B cell (primary cell): ENCODE measurements at regions not wholly inside any gene's neighbourhood (a gene's known extent, or its start where the extent isn't known, plus 50 kb on each side); places are given as distances from the start of the nearest gene placed in this dataset.

Source experiments
- ATAC-seq: fragments of 200-7000 bp; cut with Tn5 transposase; one replicate; pipeline ENCODE4 v1.10.0; 2021; ENCODE audit warnings: low read depth, mild to moderate bottlenecking, moderate number of reproducible peaks, moderate library complexity
- CTCF ChIA-PET: fragments of 350-600 bp; sonication (Branson Sonifier 250); formaldehyde crosslinking; loops from one replicate; lab custom pipeline; 2021; ENCODE audit warnings: antibody characterized with exemption, inconsistent platforms; lab: Charles Lee
- POLR2A ChIA-PET: fragments of 350-600 bp; sonication (Branson Sonifier 250); formaldehyde crosslinking; loops from one replicate; lab custom pipeline; 2021; ENCODE audit warnings: antibody characterized with exemption; lab: Charles Lee
- DNase-seq: peaks from one replicate; pipeline ENCODE4 v3.0.0; 2013
- H2AFZ ChIP-seq: 2 replicates; pipeline ENCODE4 v1.6.1; 2012; ENCODE audit warnings: mild to moderate bottlenecking, low read depth, low read length; ENCODE audit not compliant: insufficient read depth, poor library complexity, severe bottlenecking
- H3K27ac ChIP-seq, 2 donors: 1 replicate in 1 of 2; 2 replicates in 1 of 2; pipeline ENCODE4 v1.5.1; 2012 to 2013; ENCODE audit warnings: low read length in 2 of 2, mild to moderate bottlenecking in 2 of 2, moderate library complexity in 1 of 2
- H3K27me3 ChIP-seq, 4 experiments: fragments of 200-600 bp in 1 of 4; sonication (generic) in 1 of 4; replicated peaks in 1 of 4; 1 replicate in 2 of 4; 2 replicates in 2 of 4; pipeline versions ENCODE4 v1.6.1 to v1.7.0; 2013 to 2016; ENCODE audit warnings: low read length in 3 of 4, mild to moderate bottlenecking in 2 of 4, mixed read lengths in 1 of 4, moderate library complexity in 1 of 4; ENCODE audit not compliant: insufficient read depth in 4 of 4, control insufficient read depth in 3 of 4; ENCODE audit errors: control extremely low read depth in 1 of 4
- H3K36me3 ChIP-seq, 2 experiments: replicated peaks in 1 of 2; 1 replicate in 1 of 2; 2 replicates in 1 of 2; pipeline versions ENCODE4 v1.6.1 to v1.7.1; 2013; ENCODE audit warnings: low read length in 1 of 2; ENCODE audit not compliant: insufficient read depth in 2 of 2, control insufficient read depth in 1 of 2; ENCODE audit errors: control extremely low read depth in 1 of 2, extremely low read depth in 1 of 2
- H3K4me1 ChIP-seq, 2 donors: fragments of 200-600 bp in 1 of 2; sonication (generic) in 1 of 2; 1 replicate in 1 of 2; 2 replicates in 1 of 2; pipeline versions ENCODE4 v1.5.1 to v1.6.1; 2013 to 2017; ENCODE audit warnings: low read length in 2 of 2; ENCODE audit not compliant: control insufficient read depth in 2 of 2, insufficient read depth in 2 of 2
- H3K4me2 ChIP-seq: replicated peaks from 2 replicates; pipeline ENCODE3; 2012; ENCODE audit warnings: mild to moderate bottlenecking, low read depth, low read length; ENCODE audit not compliant: poor library complexity, severe bottlenecking
- H3K4me3 ChIP-seq, 5 experiments: fragments of 200-600 bp in 1 of 5; sonication (generic) in 1 of 5; 1 replicate in 3 of 5; 2 replicates in 2 of 5; pipeline versions ENCODE4 v1.5.1 to v1.7.0; 2011 to 2016; ENCODE audit warnings: low read length in 4 of 5, mild to moderate bottlenecking in 4 of 5, low read depth in 2 of 5, control low read depth in 1 of 5, moderate library complexity in 1 of 5; ENCODE audit not compliant: insufficient read depth in 1 of 5; ENCODE audit errors: control extremely low read depth in 1 of 5, extremely low read depth in 1 of 5
- H3K79me2 ChIP-seq: fragments of 200-600 bp; sonication (generic); one replicate; pipeline ENCODE4 v1.6.0; 2016; ENCODE audit warnings: low read length; ENCODE audit not compliant: control insufficient read depth, insufficient read depth
- H3K9ac ChIP-seq: fragments of 200-600 bp; sonication (generic); 2 replicates; pipeline ENCODE4 v1.6.1; 2017; ENCODE audit warnings: mild to moderate bottlenecking, low read length, moderate library complexity
- H3K9me3 ChIP-seq, 3 donors: one replicate each; pipeline versions ENCODE4 v1.6.1 to v1.7.1; 2013; ENCODE audit warnings: low read length in 2 of 3; ENCODE audit not compliant: control insufficient read depth in 2 of 3, insufficient read depth in 1 of 3; ENCODE audit errors: control extremely low read depth in 1 of 3
- H4K20me1 ChIP-seq: 2 replicates; pipeline ENCODE4 v1.6.0; 2012; ENCODE audit warnings: mild to moderate bottlenecking, low read length; ENCODE audit not compliant: insufficient read depth, control insufficient read depth, poor library complexity, severe bottlenecking
- H3K27ac Mint-ChIP-seq: one replicate; pipeline ENCODE4 v1.8.0; 2021; ENCODE audit warnings: mixed read lengths
- H3K27me3 Mint-ChIP-seq: one replicate; pipeline ENCODE4 v1.8.0; 2021; ENCODE audit warnings: mixed read lengths
- H3K4me1 Mint-ChIP-seq: one replicate; pipeline ENCODE4 v1.8.0; 2021; ENCODE audit warnings: mixed read lengths
- H3K4me3 Mint-ChIP-seq: one replicate; pipeline ENCODE4 v1.8.0; 2021; ENCODE audit warnings: mixed read lengths
- H3K9me3 Mint-ChIP-seq: one replicate; pipeline ENCODE4 v1.8.0; 2022; ENCODE audit warnings: mixed read lengths; ENCODE audit not compliant: insufficient read depth
- EZH2 ChIP-seq: IDR thresholded peaks from 2 replicates; pipeline ENCODE4 v1.6.1; 2012; ENCODE audit warnings: borderline replicate concordance, low read depth, mild to moderate bottlenecking, moderate library complexity, low read length; ENCODE audit not compliant: insufficient read depth, poor library complexity, severe bottlenecking
- WGBS: methylation state at CpG from one replicate; pipeline ENCODE4 v1.1.5; 2013; ENCODE audit warnings: missing lambda C conversion rate; ENCODE audit not compliant: insufficient coverage; 5-methylcytosine and 5-hydroxymethylcytosine counted together
- intact Hi-C: fragments of 100-400 bp; cut with micrococcal nuclease; formaldehyde crosslinking; loops from one replicate; pipeline ENCODE4 v1.10.0; 2022
- TF ChIP-seq, protein P1 (sequence below): fragments of 200-600 bp; IDR thresholded peaks from one replicate; pipeline ENCODE4 v1.8.0; 2022; ENCODE audit warnings: antibody characterized with exemption, mild to moderate bottlenecking

- ATAC-seq, result no peak
- Mint-ChIP-seq H3K9me3 (no peaks in the 10 kb centered on the region), H3K4me3 (no peak overlapping the region), H3K27ac (no peak overlapping the region), H3K27me3 (peaks cover 45% of the 10 kb centered on the region), H3K4me1 (peaks cover 44% of the 10 kb centered on the region)
- intact Hi-C loops, result no loop called here
- no peak overlapping the region for H3K27ac ChIP-seq
- no peak overlapping the region for H2AFZ ChIP-seq
- 44% methylated on average over 3 of the region's 5 CpGs for WGBS
- TF ChIP-seq, protein P1, sequence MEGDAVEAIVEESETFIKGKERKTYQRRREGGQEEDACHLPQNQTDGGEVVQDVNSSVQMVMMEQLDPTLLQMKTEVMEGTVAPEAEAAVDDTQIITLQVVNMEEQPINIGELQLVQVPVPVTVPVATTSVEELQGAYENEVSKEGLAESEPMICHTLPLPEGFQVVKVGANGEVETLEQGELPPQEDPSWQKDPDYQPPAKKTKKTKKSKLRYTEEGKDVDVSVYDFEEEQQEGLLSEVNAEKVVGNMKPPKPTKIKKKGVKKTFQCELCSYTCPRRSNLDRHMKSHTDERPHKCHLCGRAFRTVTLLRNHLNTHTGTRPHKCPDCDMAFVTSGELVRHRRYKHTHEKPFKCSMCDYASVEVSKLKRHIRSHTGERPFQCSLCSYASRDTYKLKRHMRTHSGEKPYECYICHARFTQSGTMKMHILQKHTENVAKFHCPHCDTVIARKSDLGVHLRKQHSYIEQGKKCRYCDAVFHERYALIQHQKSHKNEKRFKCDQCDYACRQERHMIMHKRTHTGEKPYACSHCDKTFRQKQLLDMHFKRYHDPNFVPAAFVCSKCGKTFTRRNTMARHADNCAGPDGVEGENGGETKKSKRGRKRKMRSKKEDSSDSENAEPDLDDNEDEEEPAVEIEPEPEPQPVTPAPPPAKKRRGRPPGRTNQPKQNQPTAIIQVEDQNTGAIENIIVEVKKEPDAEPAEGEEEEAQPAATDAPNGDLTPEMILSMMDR, result no peak
- POLR2A ChIA-PET, result no interaction called here
- peaks cover 22 to 27% of the 10 kb centered on the region in 2 donors for H3K4me1 ChIP-seq
- no peak overlapping the region for H3K4me3 ChIP-seq
- H3K36me3 ChIP-seq, result no peaks in the 10 kb centered on the region
- no peak overlapping the region for H3K9ac ChIP-seq
- H4K20me1 ChIP-seq, result peaks cover 19% of the 10 kb centered on the region
- H3K9me3 ChIP-seq, result peaks cover 0 to 1% (median 0%) of the 10 kb centered on the region in 3 donors
- H3K79me2 ChIP-seq, result no peaks in the 10 kb centered on the region
- H3K4me2 ChIP-seq, result no peak overlapping the region
- no peak for DNase-seq
- peaks cover 0 to 37% (median 6%) of the 10 kb centered on the region in 4 experiments for H3K27me3 ChIP-seq
- CTCF ChIA-PET, result no interaction called here
Measured at GRCh38 chr13:99053636-99054233, 75.9 kb upstream of the DOCK9 start.

GRCh38 chr13:99055281-99055680 lies 77.4 kb upstream of the DOCK9 start:
- Mint-ChIP-seq H3K4me1 (peaks cover 44% of the 10 kb centered on the region), H3K4me3 (no peak overlapping the region), H3K27me3 (peaks cover 36% of the 10 kb centered on the region), H3K9me3 (no peaks in the 10 kb centered on the region), H3K27ac (no peak overlapping the region)
- CTCF ChIA-PET, result interaction anchor here (0.9 kb wide), 1 partner anchor 10 kb away, joined by 3 read pairs; no protein-coding TSS in a partner anchor
- TF ChIP-seq, protein P1, result no peak
- no peak for TF ChIP-seq EZH2
- H3K9ac ChIP-seq, result no peak overlapping the region
- no peak for ATAC-seq
- no peak overlapping the region for H3K27ac ChIP-seq
- H3K79me2 ChIP-seq, result no peaks in the 10 kb centered on the region
- no peak overlapping the region for H2AFZ ChIP-seq
- no peaks in the 10 kb centered on the region for H3K36me3 ChIP-seq
- POLR2A ChIA-PET, result no interaction called here
- H3K4me1 ChIP-seq, result peaks cover 22 to 26% of the 10 kb centered on the region in 2 donors
- intact Hi-C loops, result no loop called here
- no peak overlapping the region for H3K4me2 ChIP-seq
- H4K20me1 ChIP-seq, result peaks cover 11% of the 10 kb centered on the region
- DNase-seq, result no peak
- peaks cover 0 to 25% (median 6%) of the 10 kb centered on the region in 4 experiments for H3K27me3 ChIP-seq
- no peaks in the 10 kb centered on the region for H3K9me3 ChIP-seq
- 34% methylated on average over 9 of the region's 10 CpGs for WGBS
- H3K4me3 ChIP-seq, result no peak overlapping the region
